Stimulated activated CD4-positive, alpha-beta T cell treated with anti-CD3 and anti-CD28 coated beads, Interleukin-12 subunit alpha, Interleukin-12 subunit beta, amount 100 ng/mL, for 4 hours (primary cell): ENCODE measurements at regions not wholly inside any gene's neighbourhood (a gene's known extent, or its start where the extent isn't known, plus 50 kb on each side); places are given as distances from the start of the nearest gene placed in this dataset.

Source experiments
- DNase-seq: peaks from one replicate; pipeline ENCODE4 v3.0.0-alpha.2; 2020

- no peak for DNase-seq
Observed at GRCh38 chr1:30417001-30417700, 306.2 kb downstream of the MATN1 start.

- DNase-seq: no peak
Observed at GRCh38 chr1:30416221-30416820, 307.1 kb downstream of the MATN1 start.

- no peak for DNase-seq
Observed at GRCh38 chr1:30415171-30415940, 308.0 kb downstream of the MATN1 start.

- DNase-seq: no peak
Observed at GRCh38 chr1:30414851-30415165, 308.6 kb downstream of the MATN1 start.

- no peak for DNase-seq
Observed at GRCh38 chr1:30414086-30414850, 309.1 kb downstream of the MATN1 start.

- no peak for DNase-seq
Observed at GRCh38 chr1:30413606-30414005, 309.8 kb downstream of the MATN1 start.

GRCh38 chr1:30413111-30413440, 310.3 kb downstream of the MATN1 start:
- DNase-seq: no peak

- DNase-seq: no peak
Observed at GRCh38 chr1:30412241-30413110, 310.9 kb downstream of the MATN1 start.

GRCh38 chr1:30411206-30411605, 312.2 kb downstream of the MATN1 start:
- no peak for DNase-seq

- DNase-seq: no peak
Observed at GRCh38 chr1:30410153-30410851, 313.1 kb downstream of the MATN1 start.

GRCh38 chr1:30409476-30410152, 313.8 kb downstream of the MATN1 start:
- no peak for DNase-seq

GRCh38 chr1:30407865-30408580, 315.4 kb downstream of the MATN1 start:
- no peak for DNase-seq

GRCh38 chr1:30406996-30407864, 316.2 kb downstream of the MATN1 start:
- no peak for DNase-seq

- DNase-seq: no peak
Observed at GRCh38 chr1:30405631-30406212, 317.7 kb downstream of the MATN1 start.

GRCh38 chr1:30405081-30405480, 318.3 kb downstream of the MATN1 start:
- no peak for DNase-seq

GRCh38 chr1:30404341-30404740, 319.0 kb downstream of the MATN1 start:
- DNase-seq: no peak

- DNase-seq: no peak
Observed at GRCh38 chr1:30403726-30404125, 319.7 kb downstream of the MATN1 start.

GRCh38 chr1:30403061-30403645, 320.2 kb downstream of the MATN1 start:
- no peak for DNase-seq

GRCh38 chr1:30402031-30402430, 321.4 kb downstream of the MATN1 start:
- no peak for DNase-seq
